A549 (cell line): ENCODE measurements at regions not wholly inside any gene's neighbourhood (a gene's known extent, or its start where the extent isn't known, plus 50 kb on each side); places are given as distances from the start of the nearest gene placed in this dataset.

Source experiments
- ATAC-seq, 2 experiments: fragments of 200-7000 bp in 1 of 2; fragments of >200 bp in 1 of 2; cut with Nextera tagmentation in 1 of 2; cut with Tn5 transposase in 1 of 2; 3 replicates each; pipeline versions ENCODE4 v1.8.0 to v1.9.1; 2018 to 2020; ENCODE audit warnings: mild to moderate bottlenecking in 1 of 2, moderate library complexity in 1 of 2
- CTCF ChIA-PET: fragments of 300-600 bp; sonication (Branson Sonifier 250); formaldehyde crosslinking; extraction: SDS; loops from one replicate; lab custom pipeline; 2021; ENCODE audit warnings: antibody characterized with exemption, inconsistent platforms; lab: Yijun Ruan, JAX
- POLR2A ChIA-PET: fragments of 350-600 bp; formaldehyde crosslinking; extraction: SDS; loops from one replicate; lab custom pipeline; 2021; ENCODE audit warnings: antibody characterized with exemption, inconsistent platforms; lab: Yijun Ruan, JAX
- DNase-seq, 2 experiments: peaks; one replicate each; pipeline versions ENCODE4 v3.0.0 to v3.0.0-alpha.2; 2011 to 2016; ENCODE audit warnings: low read depth in 1 of 2, low spot score in 1 of 2
- FAIRE-seq: peaks from 2 replicates; lab custom pipeline; 2011; peaks lifted over from hg19 to GRCh38; lab: Jason Lieb, UNC
- H3K27ac ChIP-seq, 2 experiments: fragments of >200 bp; sonication (Bioruptor Twin); formaldehyde crosslinking; 3 replicates each; pipeline ENCODE4 v1.5.1; 2016 to 2017
- H3K4me1 ChIP-seq: fragments of >200 bp; sonication (Bioruptor Twin); formaldehyde crosslinking; 3 replicates; pipeline ENCODE4 v1.6.1; 2016
- H3K4me2 ChIP-seq: fragments of >200 bp; sonication (Bioruptor Twin); formaldehyde crosslinking; 3 replicates; pipeline ENCODE4 v1.6.1; 2016
- H3K4me3 ChIP-seq: fragments of >200 bp; sonication (Bioruptor Twin); formaldehyde crosslinking; 3 replicates; pipeline ENCODE4 v1.5.1; 2016
- H3K9me3 ChIP-seq: fragments of >200 bp; sonication (Bioruptor Twin); formaldehyde crosslinking; 3 replicates; pipeline ENCODE4 v1.6.1; 2016
- BCL3 ChIP-seq: fragments of >200 bp; sonication (Bioruptor Twin); formaldehyde crosslinking; IDR thresholded peaks from 3 replicates; pipeline ENCODE4 v1.6.1; 2016
- BHLHE40 ChIP-seq: IDR thresholded peaks from 2 replicates; pipeline ENCODE4 v1.6.1; 2012; ENCODE audit warnings: low read depth, low read length, inconsistent platforms
- CEBPB ChIP-seq, 2 experiments: fragments of >200 bp in 1 of 2; sonication (Bioruptor Twin) in 1 of 2; formaldehyde crosslinking in 1 of 2; IDR thresholded peaks; 2 replicates each; pipeline ENCODE4 v1.6.1; 2012 to 2016
- CHD4 ChIP-seq: fragments of 200-600 bp; sonication (generic); IDR thresholded peaks from 2 replicates; pipeline ENCODE4 v1.6.1; 2016; ENCODE audit warnings: antibody characterized with exemption, mild to moderate bottlenecking, borderline replicate concordance
- EP300 ChIP-seq, 2 experiments: fragments of >200 bp; sonication (Bioruptor Twin); formaldehyde crosslinking; IDR thresholded peaks; 2 replicates in 1 of 2; 3 replicates in 1 of 2; pipeline ENCODE4 v1.6.1; 2016 to 2017
- HMGXB4 ChIP-seq: fragments of 250-450 bp; sonication (Bioruptor Pico); IDR thresholded peaks from 2 replicates; pipeline ENCODE4 v1.5.0; 2021; ENCODE audit warnings: mild to moderate bottlenecking, moderate library complexity, borderline replicate concordance
- HOXB13 ChIP-seq: fragments of 250-450 bp; sonication (Bioruptor Pico); IDR thresholded peaks from 2 replicates; pipeline ENCODE4 v1.5.0; 2020; ENCODE audit warnings: low read depth, mild to moderate bottlenecking, moderate library complexity
- KDM1A ChIP-seq: fragments of 200-600 bp; sonication (generic); IDR thresholded peaks from 2 replicates; pipeline ENCODE4 v1.6.1; 2016; ENCODE audit warnings: low read depth, mild to moderate bottlenecking
- MAZ ChIP-seq: fragments of 150-350 bp; IDR thresholded peaks from 2 replicates; pipeline ENCODE4 v1.6.1; 2014; ENCODE audit warnings: antibody characterized with exemption, low read depth, low read length, borderline replicate concordance
- NFE2L2 ChIP-seq: fragments of 150-350 bp; conservative IDR thresholded peaks from 2 replicates; pipeline ENCODE4 v1.6.1; 2014; ENCODE audit warnings: low read length
- NR3C1 ChIP-seq: fragments of >200 bp; sonication (Bioruptor Twin); formaldehyde crosslinking; IDR thresholded peaks from 3 replicates; pipeline ENCODE4 v1.6.1; 2017
- POLR2AphosphoS2 ChIP-seq: conservative IDR thresholded peaks from 2 replicates; pipeline ENCODE4 v1.6.1; 2012; ENCODE audit warnings: low read length, improper control_type of control experiment, inconsistent platforms
- RARB ChIP-seq: fragments of 250-450 bp; sonication (Bioruptor Pico); IDR thresholded peaks from 2 replicates; pipeline ENCODE4 v1.8.0; 2021; ENCODE audit warnings: mild to moderate bottlenecking, moderate library complexity
- RCOR1 ChIP-seq: fragments of 150-350 bp; IDR thresholded peaks from 2 replicates; pipeline ENCODE4 v1.6.1; 2014; ENCODE audit warnings: antibody characterized with exemption, low read length, low read depth
- RFX5 ChIP-seq: fragments of 450-650 bp; IDR thresholded peaks from 2 replicates; pipeline ENCODE4 v1.7.1; 2014; ENCODE audit warnings: antibody characterized with exemption, mild to moderate bottlenecking, moderate library complexity
- TFCP2L1 ChIP-seq: fragments of 250-450 bp; sonication (Bioruptor Pico); IDR thresholded peaks from 2 replicates; pipeline ENCODE4 v1.5.0; 2021; ENCODE audit warnings: mild to moderate bottlenecking
- ZC3H11A ChIP-seq: fragments of 450-650 bp; IDR thresholded peaks from 2 replicates; pipeline ENCODE4 v1.6.1; 2014; ENCODE audit warnings: antibody characterized with exemption, mild to moderate bottlenecking
- WGBS: methylation state at CpG from one replicate; pipeline ENCODE4 v1.1.6; 2017; ENCODE audit errors: missing lambda C conversion rate; 5-methylcytosine and 5-hydroxymethylcytosine counted together

GRCh38 chrX:112577146-112577545 lies 102.6 kb downstream of the LHFPL1 start:
- no peak for ATAC-seq
- ChIA-PET CTCF (no interaction called here), POLR2A (no interaction called here)
- no peak for DNase-seq
- no peak overlapping the region for H3K4me3 ChIP-seq
- no peak for FAIRE-seq
- H3K9me3 ChIP-seq: no peaks in the 10 kb centered on the region
- H3K27ac ChIP-seq: no peak overlapping the region
- H3K4me2 ChIP-seq: no peak overlapping the region
- TF ChIP-seq RCOR1 (no peak), NFE2L2 (no peak), HMGXB4 (CRISPR knock-in tag) (no peak), POLR2AphosphoS2 (no peak), NR3C1 (no peak)
- no peaks in the 10 kb centered on the region for H3K4me1 ChIP-seq
- WGBS: 22% methylated on average over 2 of the region's 2 CpGs

GRCh38 chrX:112571388-112571787 lies 108.3 kb downstream of the LHFPL1 start:
- H3K4me3 ChIP-seq: no peak overlapping the region
- ATAC-seq (no peak), DNase-seq (no peak), FAIRE-seq (no peak)
- no peaks in the 10 kb centered on the region for H3K9me3 ChIP-seq
- no peak overlapping the region for H3K4me2 ChIP-seq
- POLR2A ChIA-PET: no interaction called here
- CTCF ChIA-PET: no interaction called here
- no peaks in the 10 kb centered on the region for H3K4me1 ChIP-seq
- 54% methylated on average over 1 of the region's 1 CpG for WGBS
- no peak for TF ChIP-seq RFX5
- no peak for TF ChIP-seq CEBPB (IDR thresholded peaks at IDR 0.05)
- no peak for TF ChIP-seq RARB
- no peak overlapping the region for H3K27ac ChIP-seq

GRCh38 chrX:112555831-112556230 lies 123.9 kb downstream of the LHFPL1 start:
- Histone ChIP-seq H3K4me2 (no peak overlapping the region), H3K4me1 (no peaks in the 10 kb centered on the region), H3K27ac (no peak overlapping the region), H3K9me3 (no peaks in the 10 kb centered on the region), H3K4me3 (no peak overlapping the region)
- no peak for FAIRE-seq
- CTCF ChIA-PET: no interaction called here
- ATAC-seq: no peak
- no peak for DNase-seq
- POLR2A ChIA-PET: no interaction called here
- TF ChIP-seq TFCP2L1 (CRISPR knock-in tag): no peak
- no peak for TF ChIP-seq BCL3
- TF ChIP-seq BHLHE40: no peak
- TF ChIP-seq EP300 (IDR thresholded peaks at IDR 0.05): no peak
- no CpG with 5 or more reads among the region's 3 CpGs for WGBS

- no peak overlapping the region for H3K4me3 ChIP-seq
- WGBS: 49% methylated on average over 4 of the region's 4 CpGs
- no peak overlapping the region for H3K4me2 ChIP-seq
- H3K27ac ChIP-seq: no peak overlapping the region
- ATAC-seq (no peak), DNase-seq (no peak), FAIRE-seq (no peak)
- H3K9me3 ChIP-seq: no peaks in the 10 kb centered on the region
- no peak for TF ChIP-seq MAZ
- TF ChIP-seq HOXB13 (CRISPR knock-in tag): no peak
- no peak for TF ChIP-seq KDM1A
- no peak for TF ChIP-seq ZC3H11A
- TF ChIP-seq TFCP2L1 (CRISPR knock-in tag): no peak
- no peak for TF ChIP-seq CHD4
- no peak for TF ChIP-seq EP300 (IDR thresholded peaks at IDR 0.05)
- POLR2A ChIA-PET: no interaction called here
- H3K4me1 ChIP-seq: no peaks in the 10 kb centered on the region
- CTCF ChIA-PET: no interaction called here
Observed at GRCh38 chrX:112545051-112545450, 134.7 kb downstream of the LHFPL1 start.
